H1 (cell line): ENCODE measurements at regions not wholly inside any gene's neighbourhood (a gene's known extent, or its start where the extent isn't known, plus 50 kb on each side); places are given as distances from the start of the nearest gene placed in this dataset.

Source experiments
- BCL11A ChIP-seq, 2 experiments: IDR thresholded peaks; one replicate each; pipeline ENCODE4 v1.6.1; 2011; ENCODE audit warnings: low read depth in 2 of 2, low read length in 2 of 2, mild to moderate bottlenecking in 2 of 2
- EP300 ChIP-seq, 2 experiments: IDR thresholded peaks; 1 replicate in 1 of 2; 2 replicates in 1 of 2; pipeline ENCODE4 v1.6.1; 2011 to 2012; ENCODE audit warnings: low read depth in 2 of 2, low read length in 2 of 2, mild to moderate bottlenecking in 2 of 2, borderline replicate concordance in 1 of 2, inconsistent platforms in 1 of 2, moderate library complexity in 1 of 2
- POLR2A ChIP-seq, 2 experiments: IDR thresholded peaks; 1 replicate in 1 of 2; 2 replicates in 1 of 2; pipeline ENCODE4 v1.6.1; 2011; ENCODE audit warnings: low read depth in 2 of 2, low read length in 2 of 2, mild to moderate bottlenecking in 2 of 2; ENCODE audit errors: control extremely low read depth in 1 of 2
- RAD21 ChIP-seq, 2 experiments: IDR thresholded peaks in 1 of 2; conservative IDR thresholded peaks in 1 of 2; 2 replicates each; pipeline ENCODE4 v1.6.1; 2011; ENCODE audit warnings: low read depth in 2 of 2, low read length in 2 of 2, improper control_type of control experiment in 1 of 2, inconsistent platforms in 1 of 2, mild to moderate bottlenecking in 1 of 2, moderate library complexity in 1 of 2
- TF ChIP-seq, protein P1 (sequence below), 3 experiments: IDR thresholded peaks; 1 replicate in 2 of 3; 2 replicates in 1 of 3; pipeline versions ENCODE4 v1.5.1 to v1.6.1; 2011; ENCODE audit warnings: low read length in 3 of 3, mild to moderate bottlenecking in 3 of 3, inconsistent platforms in 2 of 3, low read depth in 1 of 3, moderate library complexity in 1 of 3; ENCODE audit not compliant: insufficient read depth in 1 of 3; ENCODE audit errors: control extremely low read depth in 1 of 3
- TF ChIP-seq, protein P2 (sequence below): IDR thresholded peaks from 2 replicates; pipeline ENCODE4 v1.6.1; 2011; ENCODE audit warnings: low read length, improper control_type of control experiment
- TF ChIP-seq, protein P3 (sequence below): fragments of 300-600 bp; sonication (generic); IDR thresholded peaks from 2 replicates; pipeline ENCODE4 v1.7.1; 2012; ENCODE audit warnings: low read length, moderate library complexity, mild to moderate bottlenecking, inconsistent platforms; ENCODE audit not compliant: insufficient replicate concordance
- TF ChIP-seq, protein P4 (sequence below): IDR thresholded peaks from 2 replicates; pipeline ENCODE4 v1.6.1; 2012; ENCODE audit warnings: low read length, inconsistent platforms

DNA sequence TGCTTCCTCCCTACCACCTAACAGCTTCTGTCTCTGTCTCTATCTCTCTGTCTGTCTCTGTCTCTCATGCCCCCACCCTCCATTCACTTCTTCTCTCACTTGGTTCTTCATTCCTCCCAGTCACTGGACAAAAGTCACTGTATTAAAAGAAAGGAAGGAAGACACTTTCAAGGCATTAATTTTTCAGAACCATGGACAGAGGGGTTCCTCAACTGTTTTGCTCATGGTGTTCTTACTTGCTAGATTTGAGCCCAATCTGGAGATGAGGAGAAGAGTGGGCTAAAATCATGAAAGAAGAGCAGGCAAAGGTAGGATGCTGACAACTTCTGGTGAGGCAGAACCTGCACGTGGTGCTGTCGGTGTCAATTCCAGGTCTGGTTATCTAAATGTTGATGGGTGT is 116.7 kb upstream of the LARGE1 start:
- TF ChIP-seq, protein P1, sequence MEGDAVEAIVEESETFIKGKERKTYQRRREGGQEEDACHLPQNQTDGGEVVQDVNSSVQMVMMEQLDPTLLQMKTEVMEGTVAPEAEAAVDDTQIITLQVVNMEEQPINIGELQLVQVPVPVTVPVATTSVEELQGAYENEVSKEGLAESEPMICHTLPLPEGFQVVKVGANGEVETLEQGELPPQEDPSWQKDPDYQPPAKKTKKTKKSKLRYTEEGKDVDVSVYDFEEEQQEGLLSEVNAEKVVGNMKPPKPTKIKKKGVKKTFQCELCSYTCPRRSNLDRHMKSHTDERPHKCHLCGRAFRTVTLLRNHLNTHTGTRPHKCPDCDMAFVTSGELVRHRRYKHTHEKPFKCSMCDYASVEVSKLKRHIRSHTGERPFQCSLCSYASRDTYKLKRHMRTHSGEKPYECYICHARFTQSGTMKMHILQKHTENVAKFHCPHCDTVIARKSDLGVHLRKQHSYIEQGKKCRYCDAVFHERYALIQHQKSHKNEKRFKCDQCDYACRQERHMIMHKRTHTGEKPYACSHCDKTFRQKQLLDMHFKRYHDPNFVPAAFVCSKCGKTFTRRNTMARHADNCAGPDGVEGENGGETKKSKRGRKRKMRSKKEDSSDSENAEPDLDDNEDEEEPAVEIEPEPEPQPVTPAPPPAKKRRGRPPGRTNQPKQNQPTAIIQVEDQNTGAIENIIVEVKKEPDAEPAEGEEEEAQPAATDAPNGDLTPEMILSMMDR (IDR thresholded peaks at IDR 0.05; ENCODE audit: control extremely low read depth in 1 of 3, insufficient read depth in 1 of 3, low read depth in 1 of 3, low read length in 3 of 3): no peak
- no peak for TF ChIP-seq POLR2A (IDR thresholded peaks at IDR 0.05; ENCODE audit: control extremely low read depth in 1 of 2, low read depth in 2 of 2, low read length in 2 of 2)
- TF ChIP-seq, protein P2, sequence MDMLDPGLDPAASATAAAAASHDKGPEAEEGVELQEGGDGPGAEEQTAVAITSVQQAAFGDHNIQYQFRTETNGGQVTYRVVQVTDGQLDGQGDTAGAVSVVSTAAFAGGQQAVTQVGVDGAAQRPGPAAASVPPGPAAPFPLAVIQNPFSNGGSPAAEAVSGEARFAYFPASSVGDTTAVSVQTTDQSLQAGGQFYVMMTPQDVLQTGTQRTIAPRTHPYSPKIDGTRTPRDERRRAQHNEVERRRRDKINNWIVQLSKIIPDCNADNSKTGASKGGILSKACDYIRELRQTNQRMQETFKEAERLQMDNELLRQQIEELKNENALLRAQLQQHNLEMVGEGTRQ: no peak
- TF ChIP-seq BCL11A (IDR thresholded peaks at IDR 0.05; ENCODE audit: low read depth in 2 of 2, low read length in 2 of 2): no peak
- TF ChIP-seq, protein P3, sequence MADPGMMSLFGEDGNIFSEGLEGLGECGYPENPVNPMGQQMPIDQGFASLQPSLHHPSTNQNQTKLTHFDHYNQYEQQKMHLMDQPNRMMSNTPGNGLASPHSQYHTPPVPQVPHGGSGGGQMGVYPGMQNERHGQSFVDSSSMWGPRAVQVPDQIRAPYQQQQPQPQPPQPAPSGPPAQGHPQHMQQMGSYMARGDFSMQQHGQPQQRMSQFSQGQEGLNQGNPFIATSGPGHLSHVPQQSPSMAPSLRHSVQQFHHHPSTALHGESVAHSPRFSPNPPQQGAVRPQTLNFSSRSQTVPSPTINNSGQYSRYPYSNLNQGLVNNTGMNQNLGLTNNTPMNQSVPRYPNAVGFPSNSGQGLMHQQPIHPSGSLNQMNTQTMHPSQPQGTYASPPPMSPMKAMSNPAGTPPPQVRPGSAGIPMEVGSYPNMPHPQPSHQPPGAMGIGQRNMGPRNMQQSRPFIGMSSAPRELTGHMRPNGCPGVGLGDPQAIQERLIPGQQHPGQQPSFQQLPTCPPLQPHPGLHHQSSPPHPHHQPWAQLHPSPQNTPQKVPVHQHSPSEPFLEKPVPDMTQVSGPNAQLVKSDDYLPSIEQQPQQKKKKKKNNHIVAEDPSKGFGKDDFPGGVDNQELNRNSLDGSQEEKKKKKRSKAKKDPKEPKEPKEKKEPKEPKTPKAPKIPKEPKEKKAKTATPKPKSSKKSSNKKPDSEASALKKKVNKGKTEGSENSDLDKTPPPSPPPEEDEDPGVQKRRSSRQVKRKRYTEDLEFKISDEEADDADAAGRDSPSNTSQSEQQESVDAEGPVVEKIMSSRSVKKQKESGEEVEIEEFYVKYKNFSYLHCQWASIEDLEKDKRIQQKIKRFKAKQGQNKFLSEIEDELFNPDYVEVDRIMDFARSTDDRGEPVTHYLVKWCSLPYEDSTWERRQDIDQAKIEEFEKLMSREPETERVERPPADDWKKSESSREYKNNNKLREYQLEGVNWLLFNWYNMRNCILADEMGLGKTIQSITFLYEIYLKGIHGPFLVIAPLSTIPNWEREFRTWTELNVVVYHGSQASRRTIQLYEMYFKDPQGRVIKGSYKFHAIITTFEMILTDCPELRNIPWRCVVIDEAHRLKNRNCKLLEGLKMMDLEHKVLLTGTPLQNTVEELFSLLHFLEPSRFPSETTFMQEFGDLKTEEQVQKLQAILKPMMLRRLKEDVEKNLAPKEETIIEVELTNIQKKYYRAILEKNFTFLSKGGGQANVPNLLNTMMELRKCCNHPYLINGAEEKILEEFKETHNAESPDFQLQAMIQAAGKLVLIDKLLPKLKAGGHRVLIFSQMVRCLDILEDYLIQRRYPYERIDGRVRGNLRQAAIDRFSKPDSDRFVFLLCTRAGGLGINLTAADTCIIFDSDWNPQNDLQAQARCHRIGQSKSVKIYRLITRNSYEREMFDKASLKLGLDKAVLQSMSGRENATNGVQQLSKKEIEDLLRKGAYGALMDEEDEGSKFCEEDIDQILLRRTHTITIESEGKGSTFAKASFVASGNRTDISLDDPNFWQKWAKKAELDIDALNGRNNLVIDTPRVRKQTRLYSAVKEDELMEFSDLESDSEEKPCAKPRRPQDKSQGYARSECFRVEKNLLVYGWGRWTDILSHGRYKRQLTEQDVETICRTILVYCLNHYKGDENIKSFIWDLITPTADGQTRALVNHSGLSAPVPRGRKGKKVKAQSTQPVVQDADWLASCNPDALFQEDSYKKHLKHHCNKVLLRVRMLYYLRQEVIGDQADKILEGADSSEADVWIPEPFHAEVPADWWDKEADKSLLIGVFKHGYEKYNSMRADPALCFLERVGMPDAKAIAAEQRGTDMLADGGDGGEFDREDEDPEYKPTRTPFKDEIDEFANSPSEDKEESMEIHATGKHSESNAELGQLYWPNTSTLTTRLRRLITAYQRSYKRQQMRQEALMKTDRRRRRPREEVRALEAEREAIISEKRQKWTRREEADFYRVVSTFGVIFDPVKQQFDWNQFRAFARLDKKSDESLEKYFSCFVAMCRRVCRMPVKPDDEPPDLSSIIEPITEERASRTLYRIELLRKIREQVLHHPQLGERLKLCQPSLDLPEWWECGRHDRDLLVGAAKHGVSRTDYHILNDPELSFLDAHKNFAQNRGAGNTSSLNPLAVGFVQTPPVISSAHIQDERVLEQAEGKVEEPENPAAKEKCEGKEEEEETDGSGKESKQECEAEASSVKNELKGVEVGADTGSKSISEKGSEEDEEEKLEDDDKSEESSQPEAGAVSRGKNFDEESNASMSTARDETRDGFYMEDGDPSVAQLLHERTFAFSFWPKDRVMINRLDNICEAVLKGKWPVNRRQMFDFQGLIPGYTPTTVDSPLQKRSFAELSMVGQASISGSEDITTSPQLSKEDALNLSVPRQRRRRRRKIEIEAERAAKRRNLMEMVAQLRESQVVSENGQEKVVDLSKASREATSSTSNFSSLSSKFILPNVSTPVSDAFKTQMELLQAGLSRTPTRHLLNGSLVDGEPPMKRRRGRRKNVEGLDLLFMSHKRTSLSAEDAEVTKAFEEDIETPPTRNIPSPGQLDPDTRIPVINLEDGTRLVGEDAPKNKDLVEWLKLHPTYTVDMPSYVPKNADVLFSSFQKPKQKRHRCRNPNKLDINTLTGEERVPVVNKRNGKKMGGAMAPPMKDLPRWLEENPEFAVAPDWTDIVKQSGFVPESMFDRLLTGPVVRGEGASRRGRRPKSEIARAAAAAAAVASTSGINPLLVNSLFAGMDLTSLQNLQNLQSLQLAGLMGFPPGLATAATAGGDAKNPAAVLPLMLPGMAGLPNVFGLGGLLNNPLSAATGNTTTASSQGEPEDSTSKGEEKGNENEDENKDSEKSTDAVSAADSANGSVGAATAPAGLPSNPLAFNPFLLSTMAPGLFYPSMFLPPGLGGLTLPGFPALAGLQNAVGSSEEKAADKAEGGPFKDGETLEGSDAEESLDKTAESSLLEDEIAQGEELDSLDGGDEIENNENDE: no peak
- TF ChIP-seq, protein P4, sequence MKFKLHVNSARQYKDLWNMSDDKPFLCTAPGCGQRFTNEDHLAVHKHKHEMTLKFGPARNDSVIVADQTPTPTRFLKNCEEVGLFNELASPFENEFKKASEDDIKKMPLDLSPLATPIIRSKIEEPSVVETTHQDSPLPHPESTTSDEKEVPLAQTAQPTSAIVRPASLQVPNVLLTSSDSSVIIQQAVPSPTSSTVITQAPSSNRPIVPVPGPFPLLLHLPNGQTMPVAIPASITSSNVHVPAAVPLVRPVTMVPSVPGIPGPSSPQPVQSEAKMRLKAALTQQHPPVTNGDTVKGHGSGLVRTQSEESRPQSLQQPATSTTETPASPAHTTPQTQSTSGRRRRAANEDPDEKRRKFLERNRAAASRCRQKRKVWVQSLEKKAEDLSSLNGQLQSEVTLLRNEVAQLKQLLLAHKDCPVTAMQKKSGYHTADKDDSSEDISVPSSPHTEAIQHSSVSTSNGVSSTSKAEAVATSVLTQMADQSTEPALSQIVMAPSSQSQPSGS: no peak
- TF ChIP-seq EP300 (IDR thresholded peaks at IDR 0.05; ENCODE audit: borderline replicate concordance in 1 of 2, low read depth in 2 of 2, low read length in 2 of 2): no peak
- TF ChIP-seq RAD21 (IDR thresholded peaks at IDR 0.05 in 1 of 2, conservative IDR thresholded peaks at IDR 0.05 in 1 of 2; ENCODE audit: low read depth in 2 of 2, low read length in 2 of 2): no peak
